GM21529 (cell line): ENCODE measurements at regions not wholly inside any gene's neighbourhood (a gene's known extent, or its start where the extent isn't known, plus 50 kb on each side); places are given as distances from the start of the nearest gene placed in this dataset.

Source experiments
- ATAC-seq: cut with Tn5 transposase; IDR thresholded peaks from one replicate; pipeline ENCODE4 v1.9.1; 2021; ENCODE audit not compliant: unreplicated experiment

DNA sequence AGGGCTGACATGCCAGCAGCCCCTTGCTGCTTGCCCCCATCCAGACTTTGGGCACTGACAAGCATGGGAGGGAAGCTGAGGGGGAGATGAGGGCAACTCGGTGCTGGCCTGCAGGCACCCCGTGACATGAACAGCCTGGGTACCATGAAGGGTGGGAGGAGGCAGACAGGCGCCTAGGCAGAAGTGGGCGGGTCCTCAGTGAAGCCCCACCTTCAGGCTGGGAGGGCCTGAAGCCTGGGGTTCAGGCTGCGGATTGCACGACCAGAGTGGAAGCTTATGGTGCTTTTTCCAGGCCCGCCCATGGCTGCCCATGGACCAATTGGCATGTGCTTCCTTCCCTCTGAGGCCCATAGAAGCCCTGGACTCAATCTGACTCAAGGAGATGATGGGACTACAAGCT lies 354.1 kb downstream of the GRIA2 start:
- ATAC-seq: no peak

DNA sequence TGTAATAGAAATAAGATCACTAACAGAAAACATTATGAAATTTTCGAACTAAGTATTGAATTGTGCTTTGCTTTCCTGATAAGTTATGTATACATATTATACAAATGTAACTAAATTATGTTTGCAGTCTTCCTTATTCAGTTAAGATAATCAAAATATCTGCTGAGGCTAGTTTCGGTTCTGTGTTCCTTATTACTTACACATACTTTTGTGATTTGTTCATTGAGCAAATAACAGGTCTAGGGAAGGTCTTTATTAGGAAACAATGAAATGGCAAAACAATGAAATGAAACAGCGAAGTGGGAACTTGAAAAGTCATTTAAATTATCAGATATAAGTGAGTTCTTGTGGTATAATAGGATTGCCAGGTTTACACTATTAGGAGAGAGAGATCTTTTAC lies 352.4 kb downstream of the GRIA2 start:
- no peak for ATAC-seq

DNA sequence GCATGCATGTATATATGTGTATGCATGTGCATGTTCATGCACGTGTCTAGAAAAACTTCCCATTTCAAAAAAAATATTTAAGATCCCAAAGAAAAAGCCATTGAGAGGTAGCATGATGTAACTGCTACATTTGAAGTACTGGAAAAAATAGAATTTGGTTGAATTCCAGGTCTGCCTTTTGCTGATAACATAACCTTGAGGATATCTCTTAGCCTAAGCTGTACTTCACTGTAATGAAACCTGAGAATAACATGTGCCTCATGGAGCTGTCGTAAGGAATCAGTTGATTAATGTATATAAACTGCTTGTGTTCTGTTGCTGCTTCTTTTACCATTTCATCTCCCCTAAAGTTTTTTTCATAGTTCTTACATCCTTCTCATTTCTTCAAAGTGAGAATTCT lies 351.8 kb downstream of the GRIA2 start:
- ATAC-seq: no peak

DNA sequence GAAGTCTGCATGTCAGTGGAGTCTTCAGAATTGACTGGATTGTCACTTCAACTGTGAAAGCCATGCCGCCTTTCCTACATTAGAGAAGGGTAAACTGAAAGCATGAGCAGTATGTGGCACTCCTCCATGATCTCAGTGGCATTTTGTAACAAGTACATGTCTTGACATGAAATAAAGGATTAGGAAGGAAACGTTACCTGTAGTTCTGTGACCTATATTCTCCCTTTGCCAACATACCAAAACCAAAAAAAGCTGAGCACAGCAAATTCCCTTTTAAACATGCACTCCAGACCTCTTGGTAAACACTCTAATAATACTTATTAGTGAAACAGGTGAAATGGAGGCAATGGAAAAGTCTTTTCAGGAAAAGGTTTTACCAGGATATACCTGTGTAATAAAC lies 344.2 kb downstream of the GRIA2 start:
- no peak for ATAC-seq

DNA sequence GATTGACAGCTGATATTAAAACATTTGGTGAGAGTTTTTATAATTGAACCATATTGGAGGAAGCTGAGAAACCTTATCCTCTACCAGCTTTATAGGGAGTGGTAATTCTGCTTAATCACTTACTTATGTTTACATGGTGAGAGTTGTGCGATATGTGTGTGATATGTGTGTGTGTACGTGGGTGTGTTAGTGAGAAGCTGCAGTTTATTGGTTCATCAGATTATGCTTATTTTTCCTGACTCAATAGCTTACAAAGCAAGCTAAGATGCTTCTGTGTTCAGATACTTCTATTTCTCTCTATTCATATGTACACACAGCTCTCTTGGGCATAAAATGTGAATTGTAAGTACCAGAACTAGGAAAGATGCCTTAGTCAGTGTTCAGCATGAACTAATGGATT lies 343.7 kb downstream of the GRIA2 start:
- ATAC-seq: no peak

DNA sequence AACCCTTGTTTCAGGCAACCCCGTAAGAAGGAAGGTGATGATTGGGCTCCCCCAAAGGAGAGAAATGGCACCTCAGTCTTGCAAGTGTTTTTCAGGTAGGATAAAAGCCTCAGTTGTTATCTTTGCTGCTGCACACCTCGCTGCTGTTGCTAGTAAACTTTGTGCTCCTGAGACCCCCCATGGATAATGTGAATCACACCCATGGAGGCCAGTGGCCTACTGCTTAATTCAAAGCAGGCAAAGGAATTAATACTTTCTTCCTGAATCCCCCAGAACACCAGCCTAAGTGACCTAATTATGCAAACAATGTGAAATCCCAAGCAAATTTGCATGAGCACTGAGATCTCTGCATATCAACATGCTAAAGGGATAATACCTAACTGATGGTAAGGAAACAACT lies 337.5 kb downstream of the GRIA2 start:
- ATAC-seq: no peak

DNA sequence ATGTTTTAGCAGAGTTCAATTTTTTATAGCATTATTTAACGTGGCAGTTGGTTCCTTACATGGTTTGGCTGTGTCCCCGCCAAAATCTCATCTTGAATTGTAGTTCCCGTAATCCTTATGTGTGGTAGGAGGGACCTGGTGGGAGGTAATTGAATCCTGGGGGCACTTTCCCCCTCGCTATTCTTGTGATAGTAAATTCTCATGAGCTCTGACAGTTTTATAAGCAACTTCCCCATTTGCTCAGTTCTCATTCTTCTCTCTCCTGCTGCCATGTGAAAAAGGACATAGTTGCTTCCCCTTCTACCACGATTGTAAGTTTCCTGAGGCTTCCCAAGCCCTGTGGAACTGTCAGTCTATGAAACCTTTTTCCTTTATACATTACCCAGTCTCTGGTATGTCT lies 329.5 kb downstream of the GRIA2 start:
- no peak for ATAC-seq

DNA sequence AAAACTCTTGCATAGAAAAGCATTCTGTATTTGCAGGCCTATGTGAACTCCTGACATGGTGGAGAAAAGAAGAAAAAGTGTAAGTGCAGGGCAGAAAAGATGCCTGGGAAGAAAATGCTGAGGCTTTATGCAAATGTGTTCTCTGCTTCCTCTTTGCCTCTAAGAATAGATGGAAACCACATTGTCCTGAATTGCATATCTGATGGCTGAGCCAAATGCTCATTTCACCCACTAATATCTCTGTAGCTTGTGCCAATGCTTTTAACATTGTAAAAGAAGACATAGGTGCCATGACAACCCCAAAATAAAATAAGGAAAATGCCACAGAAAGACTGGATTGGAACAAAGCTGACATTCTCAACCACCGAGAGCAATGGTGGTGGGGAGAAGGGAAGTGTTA lies 307.4 kb downstream of the GRIA2 start:
- no peak for ATAC-seq

DNA sequence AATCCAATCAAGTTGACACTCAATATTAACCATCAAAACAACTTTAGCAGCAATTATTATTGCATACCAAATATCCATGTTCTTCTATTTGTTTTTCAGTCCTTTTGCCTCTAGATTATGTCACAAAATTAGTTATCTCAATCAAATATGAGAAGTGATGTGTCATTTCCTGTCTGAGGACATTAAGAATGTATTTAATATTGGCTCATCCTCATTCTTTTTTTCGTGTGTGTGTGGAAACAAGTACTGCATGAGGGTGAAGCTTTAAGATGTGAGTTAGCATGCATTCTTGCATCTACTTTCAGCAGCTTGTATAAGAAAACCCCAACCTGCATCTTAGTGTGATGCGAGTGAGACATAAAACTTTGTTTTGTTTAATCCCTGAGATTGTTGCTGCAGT lies 301.4 kb downstream of the GRIA2 start:
- ATAC-seq: no peak

DNA sequence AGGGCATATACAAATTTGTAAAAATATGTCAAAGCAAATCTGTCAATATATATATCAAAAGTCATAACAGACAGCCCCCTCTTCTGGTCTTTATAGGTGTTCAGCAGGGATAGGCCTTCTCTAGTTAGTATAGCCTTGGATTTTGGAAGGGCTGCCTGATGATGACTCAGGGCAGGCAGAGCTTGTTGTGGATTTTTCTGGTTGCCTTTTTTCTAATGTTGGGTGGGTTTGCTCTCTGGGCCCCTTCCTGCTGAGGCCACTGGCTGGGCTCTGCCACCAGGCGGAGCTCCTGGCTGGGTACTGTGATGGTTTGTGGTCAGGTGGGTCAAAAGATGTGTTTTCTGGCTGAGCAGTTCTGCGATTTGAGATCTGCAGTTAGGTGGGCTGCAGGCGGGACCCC lies 294.2 kb downstream of the GRIA2 start:
- ATAC-seq: no peak

DNA sequence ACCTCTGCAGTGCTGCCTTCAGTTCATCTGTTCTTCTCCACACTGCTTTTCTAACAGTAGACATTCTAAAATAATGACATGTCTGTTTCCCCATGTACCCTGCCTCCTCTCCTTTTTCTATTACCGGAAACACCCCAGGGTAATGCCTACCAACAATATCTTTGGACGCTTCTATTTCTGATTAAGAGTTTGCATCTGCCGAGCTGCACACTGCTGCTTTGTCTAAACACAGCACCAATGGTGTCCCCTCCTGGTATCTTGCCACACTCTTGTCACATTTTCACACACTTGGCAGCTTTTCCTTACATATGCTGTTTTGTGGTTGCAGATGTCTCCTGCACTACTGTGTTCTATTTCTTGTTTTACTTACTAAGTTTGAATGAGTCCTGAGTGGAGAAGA lies 288.8 kb downstream of the GRIA2 start:
- ATAC-seq: no peak

DNA sequence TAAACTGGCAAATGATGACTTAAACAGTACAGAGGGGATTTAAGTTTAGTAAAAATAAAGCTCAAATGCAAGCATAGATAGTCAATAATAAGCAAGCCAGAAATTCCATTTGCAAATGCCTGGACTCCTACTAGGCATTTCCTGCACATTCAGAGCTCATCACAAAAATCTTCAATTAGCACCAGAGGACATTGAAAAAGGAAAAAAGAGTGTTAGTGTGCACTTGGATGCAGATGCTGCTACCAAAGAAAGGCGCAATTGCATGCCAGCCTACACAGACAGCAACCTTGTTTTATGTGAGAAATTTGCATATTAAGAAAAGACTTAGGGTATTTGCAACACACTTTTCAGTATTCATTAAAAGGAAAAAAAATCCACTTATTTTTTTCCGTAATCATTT lies 282.1 kb downstream of the GRIA2 start:
- ATAC-seq: no peak

DNA sequence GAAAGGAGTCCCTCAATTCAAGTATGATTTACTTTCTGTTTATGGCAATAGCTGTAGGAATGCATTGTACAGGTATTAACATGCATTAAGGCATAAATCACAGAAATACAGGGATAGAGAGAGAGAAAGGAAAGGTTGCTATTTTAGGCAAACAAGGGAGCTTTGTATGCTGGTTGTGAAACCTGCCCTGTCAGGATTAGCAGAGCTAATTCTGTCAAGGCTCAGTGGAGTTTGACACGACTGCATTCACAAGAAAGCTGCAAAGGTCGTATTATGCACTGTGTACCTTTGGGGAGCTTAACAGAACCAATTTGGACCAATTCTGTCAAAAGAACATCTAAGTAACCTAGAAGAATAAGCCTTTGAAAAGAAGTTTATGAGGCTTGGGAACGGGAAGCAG lies 239.3 kb downstream of the GRIA2 start:
- ATAC-seq: no peak

DNA sequence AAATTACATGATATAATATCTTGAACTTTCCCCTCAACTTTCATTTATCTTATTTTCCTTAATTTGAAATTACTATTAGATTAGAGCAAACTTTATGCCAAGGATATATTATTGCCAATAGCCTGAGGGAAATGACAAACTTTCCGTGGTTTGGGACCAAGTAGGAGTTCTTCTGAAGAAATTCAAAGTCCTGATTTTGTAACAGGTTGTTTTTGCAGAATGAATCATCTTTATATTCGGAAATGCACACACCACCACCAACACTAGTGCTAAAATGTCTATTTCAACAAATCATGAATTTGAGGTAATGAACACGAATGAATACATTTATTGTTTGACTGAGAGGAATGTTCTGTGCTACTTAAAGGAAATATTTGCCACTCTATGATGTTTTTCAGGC lies 226.7 kb downstream of the GRIA2 start:
- no peak for ATAC-seq

DNA sequence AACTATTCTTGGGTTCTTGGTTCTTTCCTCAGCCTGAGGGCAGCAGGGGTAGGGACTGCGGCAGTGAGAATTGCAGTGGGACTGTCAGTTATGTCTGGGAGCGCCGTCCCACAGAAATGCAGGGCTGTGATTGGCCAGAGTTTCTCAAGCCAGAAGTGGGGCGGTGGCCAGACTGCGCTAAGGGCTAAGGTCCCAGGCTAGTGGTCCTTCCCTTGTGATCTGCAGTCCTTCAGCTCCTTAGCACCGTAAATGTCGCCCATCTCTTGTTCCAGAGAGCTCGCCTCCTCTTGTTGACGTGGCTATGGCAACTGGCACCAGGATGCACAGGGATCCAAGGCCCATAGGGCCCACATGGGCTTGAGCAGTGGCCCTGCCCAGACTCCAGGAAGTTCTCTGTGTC lies 223.5 kb downstream of the GRIA2 start:
- no peak for ATAC-seq

DNA sequence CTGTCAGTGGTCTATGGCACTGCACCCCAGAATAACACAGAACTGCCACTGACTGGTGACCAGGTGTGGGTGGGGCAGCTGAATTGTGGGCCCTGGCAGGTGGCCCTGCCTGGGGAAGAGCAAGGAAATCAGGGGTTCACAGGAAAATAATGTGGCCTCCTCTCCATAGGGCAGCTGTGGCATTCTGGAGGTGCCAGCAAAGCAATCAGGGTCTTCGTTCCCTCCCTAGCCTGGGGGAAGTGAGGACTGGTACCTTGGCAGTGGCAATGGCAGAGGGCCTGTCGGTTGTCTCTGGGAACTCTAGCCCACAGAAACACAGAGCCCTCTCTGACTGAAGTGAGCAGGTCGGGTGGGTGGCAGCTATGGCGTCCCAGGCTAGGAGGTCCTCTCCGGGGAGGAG lies 223.0 kb downstream of the GRIA2 start:
- no peak for ATAC-seq

DNA sequence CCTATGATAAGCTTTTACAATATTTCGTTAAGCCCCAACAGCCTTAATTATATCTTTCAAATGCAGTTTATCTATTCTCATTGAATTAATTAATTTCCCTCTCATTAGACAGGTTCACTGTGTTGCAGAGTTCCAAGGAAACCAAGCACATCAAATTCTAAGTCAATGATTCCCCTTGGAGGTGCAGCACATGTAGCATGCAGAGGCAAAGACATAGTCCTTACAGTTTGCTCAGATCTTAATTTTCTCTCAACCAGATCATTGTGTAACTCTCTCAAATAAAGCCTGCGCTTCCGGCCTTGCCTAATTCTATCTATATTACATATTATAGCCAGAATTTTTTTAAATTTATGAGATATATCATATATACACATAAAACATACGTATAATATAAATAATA lies 205.4 kb downstream of the GRIA2 start:
- no peak for ATAC-seq

DNA sequence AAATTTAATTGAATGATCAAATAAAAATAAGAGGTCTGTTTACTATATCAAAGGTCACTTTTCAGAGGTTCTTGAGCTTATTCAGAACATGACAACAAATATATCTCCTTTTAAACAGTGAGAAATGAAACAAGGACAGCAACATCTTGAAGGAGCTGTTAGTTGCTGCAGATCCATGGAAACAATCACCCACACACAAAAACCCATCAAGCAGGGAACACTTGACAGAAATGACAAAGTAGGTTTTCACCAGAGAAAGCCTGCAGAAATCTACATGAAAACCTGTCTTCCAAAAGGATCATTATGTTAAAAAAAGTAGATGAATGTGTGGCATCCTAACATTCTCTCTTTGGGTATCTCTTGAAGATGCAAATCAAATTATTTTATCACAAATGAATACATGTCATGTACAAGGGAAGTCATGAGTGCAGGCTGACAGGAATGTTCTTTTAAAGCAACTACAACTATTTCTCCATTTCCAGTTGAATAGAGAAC lies 203.0 kb downstream of the GRIA2 start:
- ATAC-seq: no peak

DNA sequence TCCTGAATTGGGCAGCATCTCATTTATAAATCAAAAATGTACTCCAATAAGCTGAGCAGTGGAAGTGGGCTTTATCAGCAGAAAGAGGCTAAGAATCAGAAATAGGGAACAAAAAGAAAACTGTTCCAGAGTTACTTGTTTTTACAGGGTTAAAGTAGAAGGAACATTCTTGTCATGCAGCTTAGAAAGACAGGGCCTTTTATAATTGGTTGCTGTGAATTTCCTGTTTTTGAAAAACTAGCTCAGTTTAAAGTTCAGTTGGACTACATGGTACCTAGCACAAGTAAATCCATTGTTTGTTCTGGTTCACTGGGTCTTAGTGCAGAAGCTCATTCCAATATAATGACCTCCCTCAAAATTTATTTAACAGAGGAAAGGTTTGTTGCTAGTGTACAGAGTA lies 200.8 kb downstream of the GRIA2 start:
- ATAC-seq: no peak
